NCI-H1694 treated with DMSO at 0.1 percent for 48 hours (cell line): ENCODE measurements at regions not wholly inside any gene's neighbourhood (a gene's known extent, or its start where the extent isn't known, plus 50 kb on each side); places are given as distances from the start of the nearest gene placed in this dataset.

Source experiments
- DNase-seq: peaks from one replicate; lab custom pipeline; 2025; lab: John Stamatoyannopoulos, UW

GRCh38 chr18:43649649-43650357, 372.5 kb upstream of the SYT4 start:
- no peak for DNase-seq

GRCh38 chr18:43650426-43650825, 373.1 kb upstream of the SYT4 start:
- DNase-seq: no peak

GRCh38 chr18:43651057-43651456, 373.8 kb upstream of the SYT4 start:
- DNase-seq: no peak

- DNase-seq: no peak
Observed at GRCh38 chr18:43656547-43656946, 379.3 kb upstream of the SYT4 start.

- DNase-seq: no peak
Observed at GRCh38 chr18:43661570-43661969, 384.3 kb upstream of the SYT4 start.

- no peak for DNase-seq
Observed at GRCh38 chr18:43662657-43663056, 385.4 kb upstream of the SYT4 start.

- no peak for DNase-seq
Observed at GRCh38 chr18:43663159-43663558, 385.9 kb upstream of the SYT4 start.

GRCh38 chr18:43664487-43665008, 387.3 kb upstream of the SYT4 start:
- no peak for DNase-seq

- no peak for DNase-seq
Observed at GRCh38 chr18:43665105-43665788, 388.0 kb upstream of the SYT4 start.

- DNase-seq: no peak
Observed at GRCh38 chr18:43668866-43669265, 391.6 kb upstream of the SYT4 start.

- DNase-seq: no peak
Observed at GRCh38 chr18:43671431-43671830, 394.1 kb upstream of the SYT4 start.

- DNase-seq: no peak
Observed at GRCh38 chr18:43680096-43680495, 402.8 kb upstream of the SYT4 start.

GRCh38 chr18:43681661-43682060, 404.4 kb upstream of the SYT4 start:
- no peak for DNase-seq

- DNase-seq: no peak
Observed at GRCh38 chr18:43682196-43682595, 404.9 kb upstream of the SYT4 start.

GRCh38 chr18:43686709-43687108, 409.4 kb upstream of the SYT4 start:
- DNase-seq: no peak

GRCh38 chr18:43692099-43692690, 414.9 kb upstream of the SYT4 start:
- no peak for DNase-seq

GRCh38 chr18:43702399-43702798, 425.1 kb upstream of the SYT4 start:
- no peak for DNase-seq

GRCh38 chr18:43703050-43703449, 425.8 kb upstream of the SYT4 start:
- no peak for DNase-seq

- DNase-seq: no peak
Observed at GRCh38 chr18:43705850-43706249, 428.6 kb upstream of the SYT4 start.

GRCh38 chr18:43710135-43710534, 432.8 kb upstream of the SYT4 start:
- no peak for DNase-seq

GRCh38 chr18:43714343-43715010, 437.2 kb upstream of the SYT4 start:
- no peak for DNase-seq

- no peak for DNase-seq
Observed at GRCh38 chr18:43719267-43719795, 442.0 kb upstream of the SYT4 start.
